ENCODE measurements at regions not wholly inside any gene's neighbourhood (a gene's known extent, or its start where the extent isn't known, plus 50 kb on each side); places are given as distances from the start of the nearest gene placed in this dataset.

DNA sequence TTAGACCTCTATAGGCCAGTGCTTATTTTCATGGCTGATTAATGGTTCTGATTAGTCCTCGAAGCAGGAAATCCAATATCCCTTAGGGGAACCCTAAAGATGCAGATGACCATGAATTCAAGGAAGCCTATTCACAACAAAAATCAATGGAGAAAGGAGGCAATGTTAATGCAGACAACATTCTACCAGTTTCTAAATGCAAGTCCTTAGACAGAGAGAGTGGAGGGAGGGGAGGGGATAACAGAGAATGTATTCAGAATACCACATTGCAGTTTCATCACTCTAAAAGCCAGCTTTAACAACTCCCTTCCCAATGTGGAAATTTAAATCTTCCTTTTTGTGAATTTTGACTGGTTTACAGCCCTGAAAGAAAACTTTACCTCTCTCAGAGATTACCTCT is 87.1 kb upstream of the POU3F2 start:
- Histone ChIP-seq H3F3A (ENCODE audit: insufficient read depth) (no peaks in the 10 kb centered on the region), H3K36me3 (ENCODE audit: low read depth) (no peaks in the 10 kb centered on the region), H3K9me3 (ENCODE audit: low read depth) (no peaks in the 10 kb centered on the region), H3K79me2 (ENCODE audit: insufficient read depth) (no peaks in the 10 kb centered on the region), H3K4me1 (ENCODE audit: insufficient read depth) (no peaks in the 10 kb centered on the region), H3K9me2 (ENCODE audit: insufficient read depth) (no peaks in the 10 kb centered on the region), H3K4me3 (no peak overlapping the region), H3K27me3 (replicated peaks; ENCODE audit: insufficient read depth) (no peaks in the 10 kb centered on the region), H2AFZ (no peak overlapping the region), H3K27ac (no peak overlapping the region), H4K20me1 (ENCODE audit: insufficient read depth) (no peaks in the 10 kb centered on the region), H3K9ac (no peak overlapping the region), H3K4me2 (ENCODE audit: unreplicated experiment) (no peak overlapping the region)
- in situ Hi-C loops (cut with MboI) = no loop called here
- no peak for DNase-seq
- TF ChIP-seq EZH2 (IDR thresholded peaks at IDR 0.05; ENCODE audit: insufficient read depth, poor library complexity, severe bottlenecking) = no peak
- no peak for TF ChIP-seq EZH2phosphoT487 (IDR thresholded peaks at IDR 0.05; ENCODE audit: insufficient read depth, low read depth)
- 0% methylated on average over 1 of the region's 1 CpG for WGBS, 2 experiments (ENCODE audit: low coverage in 1 of 2, low lambda C conversion rate in 2 of 2, missing lambda C conversion rate in 2 of 2)

DNA sequence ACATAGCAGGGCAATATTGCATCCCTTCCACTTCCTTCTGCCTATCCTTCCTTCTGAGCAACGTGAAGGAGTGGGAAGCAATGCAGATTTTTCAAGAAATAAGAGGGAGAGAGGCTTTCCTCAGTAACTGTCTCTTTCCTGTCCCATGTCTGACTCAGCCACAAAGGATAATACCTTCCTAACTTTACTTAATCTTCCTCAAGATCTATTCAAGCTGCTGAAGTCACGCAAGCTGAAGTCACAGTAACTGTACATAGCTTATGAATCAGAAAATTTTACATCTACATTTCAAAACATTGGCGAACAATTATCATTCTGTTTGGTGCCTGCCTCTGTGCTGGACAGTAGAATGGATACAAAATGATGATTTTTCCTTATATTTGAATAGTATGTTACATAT is 86.4 kb upstream of the POU3F2 start:
- Histone ChIP-seq H3K4me3 (no peak overlapping the region), H3K9me3 (ENCODE audit: low read depth) (no peaks in the 10 kb centered on the region), H3K4me2 (ENCODE audit: unreplicated experiment) (no peak overlapping the region), H3K9me2 (ENCODE audit: insufficient read depth) (no peaks in the 10 kb centered on the region), H4K20me1 (ENCODE audit: insufficient read depth) (no peaks in the 10 kb centered on the region), H3K27ac (no peak overlapping the region), H3K9ac (no peak overlapping the region), H3F3A (ENCODE audit: insufficient read depth) (no peaks in the 10 kb centered on the region), H3K79me2 (ENCODE audit: insufficient read depth) (no peaks in the 10 kb centered on the region), H3K27me3 (replicated peaks; ENCODE audit: insufficient read depth) (no peaks in the 10 kb centered on the region), H2AFZ (no peak overlapping the region), H3K4me1 (ENCODE audit: insufficient read depth) (no peaks in the 10 kb centered on the region), H3K36me3 (ENCODE audit: low read depth) (no peaks in the 10 kb centered on the region)
- DNase-seq = peak; percentile 3
- TF ChIP-seq EZH2 (IDR thresholded peaks at IDR 0.05; ENCODE audit: insufficient read depth, poor library complexity, severe bottlenecking) (no peak), EZH2phosphoT487 (IDR thresholded peaks at IDR 0.05; ENCODE audit: insufficient read depth, low read depth) (no peak)
- in situ Hi-C loops (cut with MboI) = no loop called here
- 32 to 33% methylated on average over 3 of the region's 3 CpGs for WGBS, 2 experiments (ENCODE audit: low coverage in 1 of 2, low lambda C conversion rate in 2 of 2, missing lambda C conversion rate in 2 of 2)

DNA sequence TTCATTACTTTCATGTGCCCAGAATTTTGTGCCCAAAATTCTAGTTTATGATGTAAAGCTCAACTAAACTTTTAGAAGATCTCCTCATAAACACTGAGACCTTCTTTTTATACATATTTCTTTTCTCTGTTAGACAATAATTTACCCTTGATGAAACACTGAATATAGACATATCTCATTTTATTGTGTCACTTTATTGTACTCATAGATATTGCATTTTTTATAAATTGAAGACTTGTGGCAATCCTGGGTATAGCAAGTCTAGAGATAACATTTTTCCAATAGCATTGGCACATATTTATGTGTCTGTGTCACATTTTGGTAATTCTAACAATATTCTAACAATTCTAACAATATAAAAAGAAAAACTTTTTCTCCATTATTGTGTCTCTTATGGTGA is 74.9 kb upstream of the POU3F2 start:
- Histone ChIP-seq H2AFZ (no peak overlapping the region), H3K9me3 (ENCODE audit: low read depth) (no peaks in the 10 kb centered on the region), H3K27ac (no peak overlapping the region), H3K36me3 (ENCODE audit: low read depth) (no peaks in the 10 kb centered on the region), H3K4me3 (no peak overlapping the region), H3K4me1 (ENCODE audit: insufficient read depth) (no peaks in the 10 kb centered on the region), H3F3A (ENCODE audit: insufficient read depth) (no peaks in the 10 kb centered on the region), H3K9ac (no peak overlapping the region), H3K79me2 (ENCODE audit: insufficient read depth) (no peaks in the 10 kb centered on the region), H3K9me2 (ENCODE audit: insufficient read depth) (no peaks in the 10 kb centered on the region), H3K4me2 (ENCODE audit: unreplicated experiment) (no peak overlapping the region), H3K27me3 (replicated peaks; ENCODE audit: insufficient read depth) (no peaks in the 10 kb centered on the region), H4K20me1 (ENCODE audit: insufficient read depth) (no peaks in the 10 kb centered on the region)
- no peak for TF ChIP-seq EZH2phosphoT487 (IDR thresholded peaks at IDR 0.05; ENCODE audit: insufficient read depth, low read depth)
- TF ChIP-seq EZH2 (IDR thresholded peaks at IDR 0.05; ENCODE audit: insufficient read depth, poor library complexity, severe bottlenecking) = no peak
- in situ Hi-C loops (cut with MboI) = no loop called here
- no peak for DNase-seq

DNA sequence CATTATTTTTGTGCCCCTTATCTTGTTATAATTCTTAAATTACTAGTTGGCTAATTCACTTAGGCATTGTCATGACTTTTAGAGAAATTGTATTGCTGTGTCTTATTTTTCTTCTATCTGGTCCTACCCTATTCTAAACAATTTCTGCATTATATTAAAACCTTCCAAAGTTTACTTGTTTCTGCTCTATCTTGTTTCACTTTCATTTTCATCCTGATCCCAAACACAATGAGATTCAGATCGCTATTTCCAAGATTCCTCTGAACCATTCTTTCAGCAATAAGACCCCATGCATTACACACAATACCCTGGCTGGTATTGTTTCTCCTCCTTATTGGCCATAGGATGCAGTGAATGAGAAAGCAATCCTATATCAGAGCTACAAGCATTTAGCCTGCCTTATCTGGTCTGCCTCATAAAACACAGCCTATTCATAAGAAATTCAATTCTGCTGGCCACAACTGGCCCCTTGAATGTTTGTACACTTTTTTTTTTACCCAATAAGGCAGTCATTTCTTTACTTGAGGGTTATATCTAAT is 69.9 kb upstream of the POU3F2 start:
- H3K4me2 ChIP-seq (ENCODE audit: unreplicated experiment) = peak overlapping the region; percentile 67
- H3K79me2 ChIP-seq (ENCODE audit: insufficient read depth) = no peaks in the 10 kb centered on the region
- H3K27me3 ChIP-seq (replicated peaks; ENCODE audit: insufficient read depth) = no peaks in the 10 kb centered on the region
- WGBS, 2 experiments (ENCODE audit: low coverage in 1 of 2, low lambda C conversion rate in 2 of 2, missing lambda C conversion rate in 2 of 2) = 0 to 8% methylated on average over 1 of the region's 1 CpG
- peak overlapping the region; percentile 43 for H3K9ac ChIP-seq
- no peaks in the 10 kb centered on the region for H3K9me2 ChIP-seq (ENCODE audit: insufficient read depth)
- H3K4me3 ChIP-seq = peak overlapping the region; percentile 68
- H2AFZ ChIP-seq = peak overlapping the region; percentile 76
- no peak overlapping the region for H3K27ac ChIP-seq
- H3K9me3 ChIP-seq (ENCODE audit: low read depth) = no peaks in the 10 kb centered on the region
- H4K20me1 ChIP-seq (ENCODE audit: insufficient read depth) = no peaks in the 10 kb centered on the region
- H3K36me3 ChIP-seq (ENCODE audit: low read depth) = no peaks in the 10 kb centered on the region
- H3K4me1 ChIP-seq (ENCODE audit: insufficient read depth) = no peaks in the 10 kb centered on the region
- DNase-seq = no peak
- in situ Hi-C loops (cut with MboI) = no loop called here
- TF ChIP-seq EZH2 (IDR thresholded peaks at IDR 0.05; ENCODE audit: insufficient read depth, poor library complexity, severe bottlenecking) = no peak
- no peak for TF ChIP-seq EZH2phosphoT487 (IDR thresholded peaks at IDR 0.05; ENCODE audit: insufficient read depth, low read depth)
- H3F3A ChIP-seq (ENCODE audit: insufficient read depth) = no peaks in the 10 kb centered on the region

DNA sequence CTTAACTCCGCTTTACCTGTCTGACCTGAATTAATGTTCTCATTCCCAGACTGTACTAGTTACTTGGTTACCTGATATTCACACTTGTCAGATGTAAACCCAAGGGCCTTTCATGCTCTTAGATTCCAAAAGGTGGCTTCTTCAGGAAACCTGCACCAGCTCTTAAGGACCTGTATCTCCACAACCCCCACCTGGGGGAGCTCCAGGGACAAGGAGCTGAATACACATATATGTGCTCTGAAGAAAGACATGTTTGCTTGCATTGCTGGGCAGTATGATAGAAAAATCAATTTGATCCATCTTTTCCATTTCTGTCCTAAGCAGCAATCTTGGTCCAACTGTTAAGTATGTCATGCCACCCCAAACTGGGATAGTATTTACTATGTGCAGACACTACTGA is 64.8 kb upstream of the POU3F2 start:
- TF ChIP-seq EZH2phosphoT487 (IDR thresholded peaks at IDR 0.05; ENCODE audit: insufficient read depth, low read depth) (no peak), EZH2 (IDR thresholded peaks at IDR 0.05; ENCODE audit: insufficient read depth, poor library complexity, severe bottlenecking) (no peak)
- no peak overlapping the region for H2AFZ ChIP-seq
- H3K27ac ChIP-seq = no peak overlapping the region
- H4K20me1 ChIP-seq (ENCODE audit: insufficient read depth) = no peaks in the 10 kb centered on the region
- no peaks in the 10 kb centered on the region for H3K4me1 ChIP-seq (ENCODE audit: insufficient read depth)
- WGBS, 2 experiments (ENCODE audit: low coverage in 1 of 2, low lambda C conversion rate in 2 of 2, missing lambda C conversion rate in 2 of 2) = 55 to 71% methylated on average over 1 of the region's 1 CpG
- H3K79me2 ChIP-seq (ENCODE audit: insufficient read depth) = no peaks in the 10 kb centered on the region
- no peaks in the 10 kb centered on the region for H3F3A ChIP-seq (ENCODE audit: insufficient read depth)
- no peaks in the 10 kb centered on the region for H3K36me3 ChIP-seq (ENCODE audit: low read depth)
- no peak overlapping the region for H3K4me3 ChIP-seq
- no peaks in the 10 kb centered on the region for H3K9me2 ChIP-seq (ENCODE audit: insufficient read depth)
- in situ Hi-C loops (cut with MboI) = no loop called here
- no peak for DNase-seq
- no peaks in the 10 kb centered on the region; the same call in 1 of the 2 replicates for H3K27me3 ChIP-seq (replicated peaks; ENCODE audit: insufficient read depth)
- no peaks in the 10 kb centered on the region for H3K9me3 ChIP-seq (ENCODE audit: low read depth)
- H3K4me2 ChIP-seq (ENCODE audit: unreplicated experiment) = no peak overlapping the region
- H3K9ac ChIP-seq = no peak overlapping the region

Measured in GM23248 (cell line).